ENCODE measurements at regions not wholly inside any gene's neighbourhood (a gene's known extent, or its start where the extent isn't known, plus 50 kb on each side); places are given as distances from the start of the nearest gene placed in this dataset.

GRCh38 chr3:190716211-190716610 lies 146.3 kb downstream of the GMNC start (continued):
- TF ChIP-seq CHD7 (IDR thresholded peaks at IDR 0.05; ENCODE audit: insufficient replicate concordance, low read length) (no peak), KDM5A (IDR thresholded peaks at IDR 0.05; ENCODE audit: low read length) (no peak), MAX (IDR thresholded peaks at IDR 0.05) (no peak), EP300 (IDR thresholded peaks at IDR 0.05; ENCODE audit: borderline replicate concordance in 1 of 2, low read depth in 2 of 2, low read length in 2 of 2) (no peak), NANOG (IDR thresholded peaks at IDR 0.05; ENCODE audit: insufficient read depth, low read depth, low read length, poor library complexity, severe bottlenecking) (no peak), CHD2 (IDR thresholded peaks at IDR 0.05; ENCODE audit: low read length) (no peak), BRCA1 (IDR thresholded peaks at IDR 0.05; ENCODE audit: low read depth, low read length) (no peak), TAF1 (IDR thresholded peaks at IDR 0.05; ENCODE audit: low read depth, low read length) (no peak), ATF3 (IDR thresholded peaks at IDR 0.05; ENCODE audit: insufficient read depth, low read depth, low read length) (no peak), HDAC6 (IDR thresholded peaks at IDR 0.05; ENCODE audit: low read depth, low read length) (no peak), CREB1 (IDR thresholded peaks at IDR 0.05) (no peak), KDM1A (IDR thresholded peaks at IDR 0.05; ENCODE audit: borderline replicate concordance, low read length) (no peak)

Data from H1 (cell line).